Natural killer cell (primary cell): ENCODE measurements at regions not wholly inside any gene's neighbourhood (a gene's known extent, or its start where the extent isn't known, plus 50 kb on each side); places are given as distances from the start of the nearest gene placed in this dataset.

Experiments
- ATAC-seq, 3 donors: fragments of 150-1000 bp in 2 of 3; fragments of 200-7000 bp in 1 of 3; cut with Tn5 transposase; 1 replicate in 1 of 3; 2 replicates in 2 of 3; pipeline ENCODE4 v1.10.0; 2021; ENCODE audit warnings: mild to moderate bottlenecking in 2 of 3, moderate library complexity in 2 of 3
- DNase-seq, 2 donors: peaks; one replicate each; pipeline versions ENCODE4 v3.0.0 to v3.0.0-alpha.2; 2013 to 2021; ENCODE audit warnings: mixed read lengths in 1 of 2
- H3K27ac ChIP-seq: one replicate; pipeline ENCODE4 v1.5.1; 2013; ENCODE audit warnings: mild to moderate bottlenecking, low read length
- H3K27me3 ChIP-seq: one replicate; pipeline ENCODE4 v1.6.1; 2013; ENCODE audit warnings: low read length; ENCODE audit not compliant: control insufficient read depth, insufficient read depth
- H3K36me3 ChIP-seq: one replicate; pipeline ENCODE4 v1.6.1; 2013; ENCODE audit warnings: low read length; ENCODE audit not compliant: control insufficient read depth, insufficient read depth
- H3K4me1 ChIP-seq: one replicate; pipeline ENCODE4 v1.6.1; 2013; ENCODE audit warnings: low read length; ENCODE audit not compliant: control insufficient read depth, insufficient read depth
- H3K4me3 ChIP-seq: one replicate; pipeline ENCODE4 v1.5.1; 2013; ENCODE audit warnings: low read length
- H3K9me3 ChIP-seq: one replicate; pipeline ENCODE4 v1.6.1; 2013; ENCODE audit warnings: low read length; ENCODE audit not compliant: control insufficient read depth, insufficient read depth
- H3K27ac Mint-ChIP-seq, 2 donors: one replicate each; pipeline ENCODE4 v1.8.0; 2022; ENCODE audit warnings: mild to moderate bottlenecking in 2 of 2, mixed read lengths in 2 of 2, moderate library complexity in 1 of 2
- H3K27me3 Mint-ChIP-seq, 2 donors: one replicate each; pipeline ENCODE4 v1.8.0; 2022; ENCODE audit warnings: low read depth in 2 of 2, mixed read lengths in 2 of 2
- H3K36me3 Mint-ChIP-seq: one replicate; pipeline ENCODE4 v1.8.0; 2022; ENCODE audit warnings: mixed read lengths
- H3K4me1 Mint-ChIP-seq, 2 donors: one replicate each; pipeline ENCODE4 v1.8.0; 2022; ENCODE audit warnings: mixed read lengths in 2 of 2
- H3K4me3 Mint-ChIP-seq: one replicate; pipeline ENCODE4 v1.8.0; 2022; ENCODE audit warnings: mild to moderate bottlenecking, moderate library complexity, mixed read lengths
- H3K9me3 Mint-ChIP-seq, 2 donors: one replicate each; pipeline ENCODE4 v1.8.0; 2022; ENCODE audit warnings: mixed read lengths in 2 of 2
- WGBS: methylation state at CpG from one replicate; pipeline ENCODE4 v1.1.7; 2013; ENCODE audit warnings: missing lambda C conversion rate; ENCODE audit not compliant: insufficient coverage; 5-methylcytosine and 5-hydroxymethylcytosine counted together
- intact Hi-C: fragments of 100-400 bp; cut with micrococcal nuclease; formaldehyde crosslinking; loops from one replicate; pipeline ENCODE4 v1.14.2; 2022
- TF ChIP-seq, protein P1 (sequence below): fragments of 200-600 bp; IDR thresholded peaks from one replicate; pipeline ENCODE4 v1.8.0; 2022; ENCODE audit warnings: antibody characterized with exemption

DNA sequence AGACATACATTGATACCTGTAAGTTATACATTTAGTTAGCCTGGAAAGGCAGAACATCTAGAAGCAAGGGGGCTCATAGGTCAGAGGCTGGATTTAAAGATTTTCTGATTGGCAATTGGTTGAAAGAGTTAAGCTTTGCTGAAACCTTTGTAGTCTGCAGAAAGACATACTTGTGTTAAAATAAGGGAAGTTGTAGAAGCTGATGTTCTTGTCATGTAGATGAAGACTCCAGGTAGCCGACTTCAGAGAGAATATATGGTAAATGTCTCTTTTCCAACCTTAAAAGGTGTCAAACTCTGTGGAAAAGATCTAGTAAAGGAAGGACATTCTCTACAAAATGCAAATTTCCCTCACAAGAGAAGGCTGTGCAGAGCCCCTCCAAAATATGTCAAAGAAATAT, 62.9 kb upstream of the ADAMTS16 start:
- H3K27me3 ChIP-seq = no peaks in the 10 kb centered on the region
- no peaks in the 10 kb centered on the region for H3K4me1 Mint-ChIP-seq
- H3K27ac ChIP-seq = no peak overlapping the region
- no peak overlapping the region for H3K4me3 ChIP-seq
- no CpG with 5 or more reads among the region's 1 CpG for WGBS
- H3K27ac Mint-ChIP-seq = no peak overlapping the region
- no peak overlapping the region for H3K4me3 Mint-ChIP-seq
- H3K9me3 ChIP-seq = no peaks in the 10 kb centered on the region
- TF ChIP-seq, protein P1, sequence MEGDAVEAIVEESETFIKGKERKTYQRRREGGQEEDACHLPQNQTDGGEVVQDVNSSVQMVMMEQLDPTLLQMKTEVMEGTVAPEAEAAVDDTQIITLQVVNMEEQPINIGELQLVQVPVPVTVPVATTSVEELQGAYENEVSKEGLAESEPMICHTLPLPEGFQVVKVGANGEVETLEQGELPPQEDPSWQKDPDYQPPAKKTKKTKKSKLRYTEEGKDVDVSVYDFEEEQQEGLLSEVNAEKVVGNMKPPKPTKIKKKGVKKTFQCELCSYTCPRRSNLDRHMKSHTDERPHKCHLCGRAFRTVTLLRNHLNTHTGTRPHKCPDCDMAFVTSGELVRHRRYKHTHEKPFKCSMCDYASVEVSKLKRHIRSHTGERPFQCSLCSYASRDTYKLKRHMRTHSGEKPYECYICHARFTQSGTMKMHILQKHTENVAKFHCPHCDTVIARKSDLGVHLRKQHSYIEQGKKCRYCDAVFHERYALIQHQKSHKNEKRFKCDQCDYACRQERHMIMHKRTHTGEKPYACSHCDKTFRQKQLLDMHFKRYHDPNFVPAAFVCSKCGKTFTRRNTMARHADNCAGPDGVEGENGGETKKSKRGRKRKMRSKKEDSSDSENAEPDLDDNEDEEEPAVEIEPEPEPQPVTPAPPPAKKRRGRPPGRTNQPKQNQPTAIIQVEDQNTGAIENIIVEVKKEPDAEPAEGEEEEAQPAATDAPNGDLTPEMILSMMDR = no peak
- ATAC-seq (no peak), DNase-seq (no peak)
- H3K27me3 Mint-ChIP-seq = no peaks in the 10 kb centered on the region
- H3K9me3 Mint-ChIP-seq = peaks cover 4 to 13% of the 10 kb centered on the region in 2 donors
- H3K36me3 Mint-ChIP-seq = no peaks in the 10 kb centered on the region
- no peaks in the 10 kb centered on the region for H3K36me3 ChIP-seq
- H3K4me1 ChIP-seq = no peaks in the 10 kb centered on the region
- intact Hi-C loops = no loop called here

DNA sequence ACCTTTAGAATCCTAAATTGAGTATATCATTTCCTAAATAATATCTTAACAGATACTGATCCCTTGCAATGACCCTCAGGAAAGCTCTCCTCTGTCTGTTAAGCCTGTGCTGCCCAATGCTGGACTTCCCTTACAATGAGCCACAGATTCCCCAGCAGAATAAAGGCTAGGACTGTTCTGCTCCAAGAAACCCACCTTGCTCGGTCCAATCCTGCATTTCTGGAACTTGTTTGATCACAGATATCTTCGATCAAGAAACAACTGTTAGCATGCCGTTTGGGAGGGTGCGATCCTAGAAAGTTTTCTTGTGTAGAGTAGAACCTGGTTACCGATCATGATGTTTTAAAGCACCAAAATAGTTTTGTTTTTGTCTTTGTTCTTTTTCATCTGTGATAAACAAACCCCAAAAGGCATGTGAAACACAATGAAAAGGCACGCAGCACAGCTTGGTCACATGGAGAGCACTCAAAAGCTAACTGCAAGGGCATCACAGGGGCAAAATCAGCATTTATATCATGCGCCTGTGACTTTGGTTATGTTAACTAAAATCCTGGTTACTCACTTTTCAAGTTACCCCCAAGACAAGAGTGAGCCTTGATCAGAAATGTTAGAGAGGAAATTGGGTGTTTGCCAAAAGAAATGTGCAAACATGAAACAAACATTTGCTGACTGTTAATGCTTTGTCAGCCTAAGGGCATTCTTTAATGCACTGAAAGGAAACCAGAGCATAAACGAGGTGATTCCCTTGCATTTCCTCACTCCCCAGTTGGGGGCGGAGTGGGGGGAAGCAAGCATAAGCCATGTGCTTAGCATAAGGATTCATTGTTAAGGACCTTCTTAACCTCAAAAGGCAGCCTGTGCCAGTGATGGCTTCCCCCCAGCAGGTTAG, 61.9 kb upstream of the ADAMTS16 start:
- H3K27ac ChIP-seq = no peak overlapping the region
- Mint-ChIP-seq H3K4me1 (no peaks in the 10 kb centered on the region), H3K27ac (no peak overlapping the region), H3K36me3 (no peaks in the 10 kb centered on the region), H3K4me3 (no peak overlapping the region), H3K9me3 (peaks cover 0 to 10% of the 10 kb centered on the region in 2 donors), H3K27me3 (no peaks in the 10 kb centered on the region)
- H3K27me3 ChIP-seq = no peaks in the 10 kb centered on the region
- no peaks in the 10 kb centered on the region for H3K36me3 ChIP-seq
- no peak for DNase-seq
- TF ChIP-seq, protein P1 = no peak
- intact Hi-C loops = no loop called here
- WGBS = 59% methylated on average over 9 of the region's 9 CpGs
- H3K9me3 ChIP-seq = no peaks in the 10 kb centered on the region
- no peak overlapping the region for H3K4me3 ChIP-seq
- ATAC-seq = no peak
- no peaks in the 10 kb centered on the region for H3K4me1 ChIP-seq

DNA sequence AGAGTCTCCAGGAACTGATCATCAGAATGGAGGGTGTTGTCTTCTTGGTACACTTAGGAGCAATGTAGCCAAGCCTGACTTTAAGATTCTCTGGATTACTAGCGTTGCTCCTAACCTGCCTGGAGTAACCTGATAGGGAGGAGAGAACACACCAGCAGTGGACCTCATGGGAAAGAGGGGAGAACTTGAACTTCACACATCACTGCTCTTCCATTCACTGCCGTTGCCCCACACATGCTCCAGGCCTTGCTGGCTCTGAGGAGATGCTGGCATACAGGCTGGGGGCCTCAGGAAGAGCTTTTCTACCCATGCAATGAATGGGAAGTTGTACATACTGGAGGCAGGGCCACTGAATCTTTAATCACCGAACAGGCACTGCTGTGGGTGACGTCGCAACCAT, 60.3 kb upstream of the ADAMTS16 start:
- Mint-ChIP-seq H3K4me3 (no peak overlapping the region), H3K36me3 (no peaks in the 10 kb centered on the region), H3K9me3 (peaks cover 0 to 9% of the 10 kb centered on the region in 2 donors), H3K27ac (no peak overlapping the region), H3K27me3 (no peaks in the 10 kb centered on the region), H3K4me1 (no peaks in the 10 kb centered on the region)
- no peak overlapping the region for H3K4me3 ChIP-seq
- no peaks in the 10 kb centered on the region for H3K36me3 ChIP-seq
- no peaks in the 10 kb centered on the region for H3K9me3 ChIP-seq
- WGBS = 83% methylated on average over 5 of the region's 5 CpGs
- TF ChIP-seq, protein P1 = no peak
- H3K27ac ChIP-seq = no peak overlapping the region
- intact Hi-C loops = no loop called here
- no peak for ATAC-seq
- H3K4me1 ChIP-seq = no peaks in the 10 kb centered on the region
- no peaks in the 10 kb centered on the region for H3K27me3 ChIP-seq
- no peak for DNase-seq

DNA sequence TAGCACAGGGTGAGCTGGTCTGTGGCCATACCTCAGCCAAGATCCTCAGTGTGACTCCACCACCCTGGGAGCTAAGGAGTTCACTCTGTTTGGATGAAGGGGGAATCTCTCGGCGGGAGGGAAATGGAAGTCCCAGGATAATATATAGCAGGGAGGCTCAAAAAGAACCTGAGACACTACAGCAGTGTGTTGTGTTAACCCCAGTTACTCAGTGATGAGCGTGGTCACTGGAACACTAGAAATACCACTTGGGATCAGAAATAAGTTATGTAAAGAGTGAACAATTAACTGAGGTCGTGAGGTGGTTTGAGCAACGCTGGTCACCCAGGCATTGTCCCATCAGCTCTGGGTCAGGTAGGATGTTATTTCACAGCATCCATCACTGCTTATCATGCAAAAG, 59.3 kb upstream of the ADAMTS16 start:
- Mint-ChIP-seq H3K27me3 (no peaks in the 10 kb centered on the region), H3K9me3 (peaks cover 0 to 8% of the 10 kb centered on the region in 2 donors), H3K27ac (no peak overlapping the region), H3K36me3 (no peaks in the 10 kb centered on the region), H3K4me1 (no peaks in the 10 kb centered on the region), H3K4me3 (no peak overlapping the region)
- H3K4me1 ChIP-seq = no peaks in the 10 kb centered on the region
- H3K27me3 ChIP-seq = no peaks in the 10 kb centered on the region
- ATAC-seq (no peak), DNase-seq (no peak)
- TF ChIP-seq, protein P1 = no peak
- H3K4me3 ChIP-seq = no peak overlapping the region
- 74% methylated on average over 5 of the region's 5 CpGs for WGBS
- no peaks in the 10 kb centered on the region for H3K9me3 ChIP-seq
- intact Hi-C loops = no loop called here
- no peaks in the 10 kb centered on the region for H3K36me3 ChIP-seq
- H3K27ac ChIP-seq = no peak overlapping the region
